A673 (cell line): ENCODE measurements at regions not wholly inside any gene's neighbourhood (a gene's known extent, or its start where the extent isn't known, plus 50 kb on each side); places are given as distances from the start of the nearest gene placed in this dataset.

Source experiments
- BruUV-seq: library from RNA; stranded (reverse); fragments of 400-500 nt; replicated peaks from 2 replicates; lab custom pipeline; 2021; lab: Mats Ljungman, UMichigan
- CTCF ChIA-PET: fragments of 300-600 bp; sonication (Branson Sonifier 250); formaldehyde crosslinking; loops from one replicate; lab custom pipeline; 2022; ENCODE audit warnings: antibody characterized with exemption; lab: Charles Lee
- POLR2A ChIA-PET: fragments of 300-600 bp; sonication (Branson Sonifier 250); formaldehyde crosslinking; loops from one replicate; lab custom pipeline; 2022; ENCODE audit warnings: antibody characterized with exemption; ENCODE audit not compliant: low non-redundant PET; lab: Charles Lee
- DNase-seq: peaks from one replicate; pipeline ENCODE4 v3.0.0-alpha.2; 2015; ENCODE audit warnings: low spot score
- H3K27ac ChIP-seq: fragments of 200-600 bp; sonication (generic); 2 replicates; pipeline ENCODE4 v1.5.1; 2016; ENCODE audit warnings: mixed run types, low read depth, mild to moderate bottlenecking, mixed read lengths, antibody characterized with exemption, low read length; ENCODE audit not compliant: poor library complexity, severe bottlenecking
- H3K27me3 ChIP-seq: fragments of 200-600 bp; sonication (generic); replicated peaks from 2 replicates; pipeline ENCODE4 v1.6.1; 2017; ENCODE audit warnings: mixed run types, low read depth, mild to moderate bottlenecking, mixed read lengths, antibody characterized with exemption, low read length; ENCODE audit not compliant: insufficient read depth, poor library complexity
- H3K36me3 ChIP-seq: fragments of 200-600 bp; sonication (generic); 2 replicates; pipeline ENCODE4 v1.6.1; 2016; ENCODE audit warnings: mixed run types, mild to moderate bottlenecking, mixed read lengths, antibody characterized with exemption, low read length; ENCODE audit not compliant: insufficient read depth, poor library complexity, severe bottlenecking
- H3K4me1 ChIP-seq: fragments of 200-600 bp; sonication (generic); 2 replicates; pipeline ENCODE4 v1.6.1; 2017; ENCODE audit warnings: mixed run types, mild to moderate bottlenecking, mixed read lengths, antibody characterized with exemption, low read length; ENCODE audit not compliant: insufficient read depth, poor library complexity, severe bottlenecking
- H3K4me3 ChIP-seq: fragments of 200-600 bp; sonication (generic); 2 replicates; pipeline ENCODE4 v1.5.1; 2016; ENCODE audit warnings: low read depth, mixed run types, mild to moderate bottlenecking, mixed read lengths, low read length; ENCODE audit not compliant: poor library complexity, severe bottlenecking
- H3K9me3 ChIP-seq: fragments of 200-600 bp; sonication (generic); 2 replicates; pipeline ENCODE4 v1.6.1; 2016; ENCODE audit warnings: mixed run types, low read depth, mild to moderate bottlenecking, mixed read lengths, antibody characterized with exemption, low read length; ENCODE audit not compliant: poor library complexity, severe bottlenecking
- EZH2 ChIP-seq: fragments of 200-600 bp; sonication (generic); IDR thresholded peaks from 2 replicates; pipeline ENCODE4 v1.6.1; 2017; ENCODE audit warnings: borderline replicate concordance, low read depth, mild to moderate bottlenecking, mixed read lengths, antibody characterized with exemption, low read length; ENCODE audit not compliant: poor library complexity, severe bottlenecking
- intact Hi-C: fragments of 100-400 bp; cut with micrococcal nuclease; formaldehyde crosslinking; loops from one replicate; pipeline ENCODE4 v1.10.0; 2022; ENCODE audit not compliant: unreplicated experiment
- TF ChIP-seq, protein P1 (sequence below): fragments of 300-800, 200-600 bp; sonication (generic); conservative IDR thresholded peaks from 2 replicates; pipeline ENCODE4 v1.5.1; 2017; ENCODE audit warnings: low read depth, mild to moderate bottlenecking, antibody characterized with exemption, low read length, moderate library complexity, mixed read lengths

DNA sequence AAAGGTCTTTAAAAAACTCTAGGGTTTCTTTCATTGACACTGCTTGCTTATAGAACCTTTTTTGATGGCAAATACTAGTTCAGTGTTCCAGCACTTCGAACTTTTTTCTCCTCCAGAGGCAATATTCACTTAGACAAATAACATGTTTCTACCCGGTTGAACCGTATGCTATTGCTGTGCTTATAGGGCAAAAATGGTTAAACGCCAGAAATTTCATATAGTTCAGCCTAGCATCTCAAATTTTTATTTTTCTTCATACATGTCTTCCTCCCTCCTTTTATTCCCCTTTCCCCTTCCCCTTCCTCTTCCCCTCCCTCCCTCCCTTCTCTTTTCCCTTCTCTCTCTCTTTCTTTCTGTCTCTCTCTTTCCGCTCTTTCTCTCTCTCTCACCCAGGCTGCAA is 96.9 kb upstream of the FSHR start:
- no peaks in the 10 kb centered on the region for H3K9me3 ChIP-seq
- intact Hi-C loops, result loop anchor here (10.0 kb wide), 2 partner anchors 894 to 1154 kb away; no protein-coding TSS in a partner anchor
- ChIA-PET CTCF (no interaction called here), POLR2A (no interaction called here)
- H3K4me1 ChIP-seq, result no peaks in the 10 kb centered on the region
- no peak for DNase-seq
- no peak for TF ChIP-seq EZH2
- TF ChIP-seq, protein P1, sequence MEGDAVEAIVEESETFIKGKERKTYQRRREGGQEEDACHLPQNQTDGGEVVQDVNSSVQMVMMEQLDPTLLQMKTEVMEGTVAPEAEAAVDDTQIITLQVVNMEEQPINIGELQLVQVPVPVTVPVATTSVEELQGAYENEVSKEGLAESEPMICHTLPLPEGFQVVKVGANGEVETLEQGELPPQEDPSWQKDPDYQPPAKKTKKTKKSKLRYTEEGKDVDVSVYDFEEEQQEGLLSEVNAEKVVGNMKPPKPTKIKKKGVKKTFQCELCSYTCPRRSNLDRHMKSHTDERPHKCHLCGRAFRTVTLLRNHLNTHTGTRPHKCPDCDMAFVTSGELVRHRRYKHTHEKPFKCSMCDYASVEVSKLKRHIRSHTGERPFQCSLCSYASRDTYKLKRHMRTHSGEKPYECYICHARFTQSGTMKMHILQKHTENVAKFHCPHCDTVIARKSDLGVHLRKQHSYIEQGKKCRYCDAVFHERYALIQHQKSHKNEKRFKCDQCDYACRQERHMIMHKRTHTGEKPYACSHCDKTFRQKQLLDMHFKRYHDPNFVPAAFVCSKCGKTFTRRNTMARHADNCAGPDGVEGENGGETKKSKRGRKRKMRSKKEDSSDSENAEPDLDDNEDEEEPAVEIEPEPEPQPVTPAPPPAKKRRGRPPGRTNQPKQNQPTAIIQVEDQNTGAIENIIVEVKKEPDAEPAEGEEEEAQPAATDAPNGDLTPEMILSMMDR, result no peak
- no peaks in the 10 kb centered on the region for H3K36me3 ChIP-seq
- no peaks in the 10 kb centered on the region for H3K27me3 ChIP-seq
- H3K4me3 ChIP-seq, result no peak overlapping the region
- no TSS peak for BruUV-seq
- no peak overlapping the region for H3K27ac ChIP-seq

DNA sequence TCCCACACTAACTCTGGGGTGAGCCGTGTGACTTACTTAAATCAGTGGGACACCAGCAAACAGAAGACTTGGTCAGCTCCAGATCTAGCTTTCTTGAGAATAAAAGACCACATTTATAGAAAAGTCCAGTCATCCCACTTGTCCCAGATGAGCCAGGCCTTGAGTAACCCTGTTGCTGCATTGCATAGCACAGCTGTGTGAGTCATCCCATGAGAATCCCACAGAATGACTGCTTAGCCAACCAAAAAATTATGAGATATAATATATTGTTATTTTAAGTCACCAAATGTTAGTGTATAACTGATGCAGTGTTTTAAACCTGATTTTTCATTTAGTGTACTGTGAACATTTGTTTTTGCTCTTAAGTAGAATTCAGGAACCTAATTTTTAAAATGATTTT is 94.2 kb upstream of the FSHR start:
- Histone ChIP-seq H3K9me3 (no peaks in the 10 kb centered on the region), H3K27me3 (no peaks in the 10 kb centered on the region), H3K4me3 (no peak overlapping the region), H3K36me3 (no peaks in the 10 kb centered on the region), H3K4me1 (no peaks in the 10 kb centered on the region), H3K27ac (no peak overlapping the region)
- no peak for TF ChIP-seq EZH2
- TF ChIP-seq, protein P1, result no peak
- intact Hi-C loops, result no loop called here
- no peak for DNase-seq
- POLR2A ChIA-PET, result no interaction called here
- CTCF ChIA-PET, result no interaction called here
- no TSS peak for BruUV-seq

DNA sequence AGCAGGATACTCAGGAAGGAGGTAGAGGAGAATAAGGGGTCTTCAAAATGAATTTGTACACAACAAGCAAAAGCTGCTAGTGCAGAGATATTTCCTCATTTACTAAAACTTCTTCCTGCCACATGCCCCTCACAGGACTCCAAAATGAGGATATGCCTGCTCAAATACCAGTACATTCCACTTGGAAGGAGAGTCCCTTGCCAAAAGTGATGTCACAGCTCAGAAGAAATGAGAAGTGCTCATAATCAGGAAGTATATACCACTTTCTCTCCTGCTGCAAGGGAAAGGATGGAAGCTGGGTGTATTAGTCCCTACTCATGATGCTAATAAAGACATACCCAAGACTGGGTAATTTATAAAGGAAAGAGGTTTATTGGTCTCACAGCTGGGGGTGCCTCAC is 87.7 kb upstream of the FSHR start:
- POLR2A ChIA-PET, result no interaction called here
- CTCF ChIA-PET, result no interaction called here
- BruUV-seq, result no TSS peak
- Histone ChIP-seq H3K27me3 (no peaks in the 10 kb centered on the region), H3K4me3 (no peak overlapping the region), H3K4me1 (no peaks in the 10 kb centered on the region), H3K9me3 (no peaks in the 10 kb centered on the region), H3K27ac (no peak overlapping the region), H3K36me3 (no peaks in the 10 kb centered on the region)
- TF ChIP-seq, protein P1, result no peak
- TF ChIP-seq EZH2, result no peak
- intact Hi-C loops, result no loop called here
- no peak for DNase-seq
